Fibroblast of peridontal ligament (primary cell): ENCODE measurements at regions not wholly inside any gene's neighbourhood (a gene's known extent, or its start where the extent isn't known, plus 50 kb on each side); places are given as distances from the start of the nearest gene placed in this dataset.

ENCODE experiments used
- DNase-seq: peaks from one replicate; pipeline ENCODE4 v3.0.0-alpha.2; 2010; ENCODE audit errors: extremely low read depth

GRCh38 chr3:182683453-182683852 lies 109.9 kb upstream of the ATP11B start:
- peak; percentile 79 for DNase-seq

GRCh38 chr3:182683858-182684257 lies 109.4 kb upstream of the ATP11B start:
- DNase-seq: no peak

- no peak for DNase-seq
Measured at GRCh38 chr3:182686033-182686886, 107.0 kb upstream of the ATP11B start.

GRCh38 chr3:182690172-182690571 lies 103.1 kb upstream of the ATP11B start:
- DNase-seq: no peak

- DNase-seq: no peak
Measured at GRCh38 chr3:182692021-182692420, 101.3 kb upstream of the ATP11B start.

- DNase-seq: no peak
Measured at GRCh38 chr3:182692695-182693094, 100.6 kb upstream of the ATP11B start.

GRCh38 chr3:182693723-182694122 lies 99.6 kb upstream of the ATP11B start:
- DNase-seq: no peak

GRCh38 chr3:182696916-182697315 lies 96.4 kb upstream of the ATP11B start:
- no peak for DNase-seq

- no peak for DNase-seq
Measured at GRCh38 chr3:182697345-182697919, 95.9 kb upstream of the ATP11B start.

- no peak for DNase-seq
Measured at GRCh38 chr3:182698078-182698477, 95.2 kb upstream of the ATP11B start.

GRCh38 chr3:182699550-182700170 lies 93.6 kb upstream of the ATP11B start:
- DNase-seq: no peak

GRCh38 chr3:182702216-182702615 lies 91.1 kb upstream of the ATP11B start:
- no peak for DNase-seq

GRCh38 chr3:182703233-182703632 lies 90.1 kb upstream of the ATP11B start:
- no peak for DNase-seq

GRCh38 chr3:182704926-182705325 lies 88.4 kb upstream of the ATP11B start:
- DNase-seq: no peak

- no peak for DNase-seq
Measured at GRCh38 chr3:182708810-182709209, 84.5 kb upstream of the ATP11B start.

- no peak for DNase-seq
Measured at GRCh38 chr3:182709306-182709705, 84.0 kb upstream of the ATP11B start.

- peak; percentile 29 for DNase-seq
Measured at GRCh38 chr3:182710557-182711157, 82.6 kb upstream of the ATP11B start.

GRCh38 chr3:182711261-182711683 lies 82.0 kb upstream of the ATP11B start:
- no peak for DNase-seq

- DNase-seq: no peak
Measured at GRCh38 chr3:182711853-182712252, 81.5 kb upstream of the ATP11B start.

- no peak for DNase-seq
Measured at GRCh38 chr3:182713111-182713510, 80.2 kb upstream of the ATP11B start.

- DNase-seq: peak; percentile 83
Measured at GRCh38 chr3:182713743-182714517, 79.4 kb upstream of the ATP11B start.

- DNase-seq: no peak
Measured at GRCh38 chr3:182715006-182715405, 78.3 kb upstream of the ATP11B start.
